A673 (cell line): ENCODE measurements at regions not wholly inside any gene's neighbourhood (a gene's known extent, or its start where the extent isn't known, plus 50 kb on each side); places are given as distances from the start of the nearest gene placed in this dataset.
A peak's percentile ranks its signal among the peaks of the same experiment; 100 is the strongest.

Source experiments
- BruUV-seq: library from RNA; stranded (reverse); fragments of 400-500 nt; replicated peaks from 2 replicates; lab custom pipeline; 2021; lab: Mats Ljungman, UMichigan
- CTCF ChIA-PET: fragments of 300-600 bp; sonication (Branson Sonifier 250); formaldehyde crosslinking; loops from one replicate; lab custom pipeline; 2022; ENCODE audit warnings: antibody characterized with exemption; lab: Charles Lee
- POLR2A ChIA-PET: fragments of 300-600 bp; sonication (Branson Sonifier 250); formaldehyde crosslinking; loops from one replicate; lab custom pipeline; 2022; ENCODE audit warnings: antibody characterized with exemption; ENCODE audit not compliant: low non-redundant PET; lab: Charles Lee
- DNase-seq: peaks from one replicate; pipeline ENCODE4 v3.0.0-alpha.2; 2015; ENCODE audit warnings: low spot score
- H3K27ac ChIP-seq: fragments of 200-600 bp; sonication (generic); 2 replicates; pipeline ENCODE4 v1.5.1; 2016; ENCODE audit warnings: mixed run types, low read depth, mild to moderate bottlenecking, mixed read lengths, antibody characterized with exemption, low read length; ENCODE audit not compliant: poor library complexity, severe bottlenecking
- H3K27me3 ChIP-seq: fragments of 200-600 bp; sonication (generic); replicated peaks from 2 replicates; pipeline ENCODE4 v1.6.1; 2017; ENCODE audit warnings: mixed run types, low read depth, mild to moderate bottlenecking, mixed read lengths, antibody characterized with exemption, low read length; ENCODE audit not compliant: insufficient read depth, poor library complexity
- H3K36me3 ChIP-seq: fragments of 200-600 bp; sonication (generic); 2 replicates; pipeline ENCODE4 v1.6.1; 2016; ENCODE audit warnings: mixed run types, mild to moderate bottlenecking, mixed read lengths, antibody characterized with exemption, low read length; ENCODE audit not compliant: insufficient read depth, poor library complexity, severe bottlenecking
- H3K4me1 ChIP-seq: fragments of 200-600 bp; sonication (generic); 2 replicates; pipeline ENCODE4 v1.6.1; 2017; ENCODE audit warnings: mixed run types, mild to moderate bottlenecking, mixed read lengths, antibody characterized with exemption, low read length; ENCODE audit not compliant: insufficient read depth, poor library complexity, severe bottlenecking
- H3K4me3 ChIP-seq: fragments of 200-600 bp; sonication (generic); 2 replicates; pipeline ENCODE4 v1.5.1; 2016; ENCODE audit warnings: low read depth, mixed run types, mild to moderate bottlenecking, mixed read lengths, low read length; ENCODE audit not compliant: poor library complexity, severe bottlenecking
- H3K9me3 ChIP-seq: fragments of 200-600 bp; sonication (generic); 2 replicates; pipeline ENCODE4 v1.6.1; 2016; ENCODE audit warnings: mixed run types, low read depth, mild to moderate bottlenecking, mixed read lengths, antibody characterized with exemption, low read length; ENCODE audit not compliant: poor library complexity, severe bottlenecking
- EZH2 ChIP-seq: fragments of 200-600 bp; sonication (generic); IDR thresholded peaks from 2 replicates; pipeline ENCODE4 v1.6.1; 2017; ENCODE audit warnings: borderline replicate concordance, low read depth, mild to moderate bottlenecking, mixed read lengths, antibody characterized with exemption, low read length; ENCODE audit not compliant: poor library complexity, severe bottlenecking
- intact Hi-C: fragments of 100-400 bp; cut with micrococcal nuclease; formaldehyde crosslinking; loops from one replicate; pipeline ENCODE4 v1.10.0; 2022; ENCODE audit not compliant: unreplicated experiment
- TF ChIP-seq, protein P1 (sequence below): fragments of 300-800, 200-600 bp; sonication (generic); conservative IDR thresholded peaks from 2 replicates; pipeline ENCODE4 v1.5.1; 2017; ENCODE audit warnings: low read depth, mild to moderate bottlenecking, antibody characterized with exemption, low read length, moderate library complexity, mixed read lengths

DNA sequence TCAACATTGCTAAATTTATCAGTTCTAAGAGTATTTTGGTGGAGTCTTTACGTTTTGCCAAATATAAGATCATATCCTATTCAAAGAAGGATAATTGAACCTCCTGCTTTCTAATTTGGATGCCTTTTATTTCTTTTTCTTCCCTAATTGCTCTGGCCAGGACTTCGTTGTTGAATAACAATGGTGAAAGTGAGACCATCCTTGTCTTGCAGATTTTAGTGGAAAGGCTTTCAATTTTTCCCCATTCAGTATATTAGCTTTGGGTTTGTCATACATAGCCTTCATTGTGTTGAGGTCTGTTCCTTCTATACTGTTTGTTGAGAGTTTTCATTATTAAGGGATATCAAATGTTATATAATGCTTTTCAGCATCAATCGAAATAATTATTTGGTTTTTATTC lies 1974.2 kb upstream of the ACO1 start:
- BruUV-seq = no TSS peak
- ChIA-PET CTCF (no interaction called here), POLR2A (no interaction called here)
- intact Hi-C loops = no loop called here
- Histone ChIP-seq H3K4me1 (no peaks in the 10 kb centered on the region), H3K36me3 (no peaks in the 10 kb centered on the region), H3K27ac (no peak overlapping the region), H3K9me3 (no peaks in the 10 kb centered on the region), H3K27me3 (no peaks in the 10 kb centered on the region), H3K4me3 (no peak overlapping the region)
- no peak for DNase-seq
- TF ChIP-seq, protein P1, sequence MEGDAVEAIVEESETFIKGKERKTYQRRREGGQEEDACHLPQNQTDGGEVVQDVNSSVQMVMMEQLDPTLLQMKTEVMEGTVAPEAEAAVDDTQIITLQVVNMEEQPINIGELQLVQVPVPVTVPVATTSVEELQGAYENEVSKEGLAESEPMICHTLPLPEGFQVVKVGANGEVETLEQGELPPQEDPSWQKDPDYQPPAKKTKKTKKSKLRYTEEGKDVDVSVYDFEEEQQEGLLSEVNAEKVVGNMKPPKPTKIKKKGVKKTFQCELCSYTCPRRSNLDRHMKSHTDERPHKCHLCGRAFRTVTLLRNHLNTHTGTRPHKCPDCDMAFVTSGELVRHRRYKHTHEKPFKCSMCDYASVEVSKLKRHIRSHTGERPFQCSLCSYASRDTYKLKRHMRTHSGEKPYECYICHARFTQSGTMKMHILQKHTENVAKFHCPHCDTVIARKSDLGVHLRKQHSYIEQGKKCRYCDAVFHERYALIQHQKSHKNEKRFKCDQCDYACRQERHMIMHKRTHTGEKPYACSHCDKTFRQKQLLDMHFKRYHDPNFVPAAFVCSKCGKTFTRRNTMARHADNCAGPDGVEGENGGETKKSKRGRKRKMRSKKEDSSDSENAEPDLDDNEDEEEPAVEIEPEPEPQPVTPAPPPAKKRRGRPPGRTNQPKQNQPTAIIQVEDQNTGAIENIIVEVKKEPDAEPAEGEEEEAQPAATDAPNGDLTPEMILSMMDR = no peak
- TF ChIP-seq EZH2 = no peak

DNA sequence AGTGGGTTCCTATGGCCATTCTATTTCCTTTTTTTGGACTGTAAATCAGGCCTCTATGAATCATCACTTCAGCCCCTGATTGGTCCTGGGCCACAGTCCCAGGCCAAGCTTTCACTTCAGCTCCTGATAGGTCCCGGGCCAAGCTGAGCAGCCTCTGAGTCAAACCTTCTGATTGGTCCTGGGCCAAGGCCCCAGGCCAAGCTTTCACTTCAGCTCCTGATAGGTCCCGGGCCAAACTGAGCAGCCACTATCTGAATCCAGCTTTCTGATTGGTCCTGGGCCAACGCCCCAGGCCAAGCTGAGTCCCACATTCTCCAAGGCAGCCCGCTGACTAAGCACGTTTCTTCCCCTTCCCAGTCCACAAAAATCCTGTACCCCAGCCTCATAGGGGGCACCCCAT lies 1972.9 kb upstream of the ACO1 start:
- H3K4me3 ChIP-seq = no peak overlapping the region
- no peaks in the 10 kb centered on the region for H3K4me1 ChIP-seq
- BruUV-seq = no TSS peak
- POLR2A ChIA-PET = no interaction called here
- no peaks in the 10 kb centered on the region for H3K9me3 ChIP-seq
- intact Hi-C loops = no loop called here
- no peak for DNase-seq
- H3K27me3 ChIP-seq = no peaks in the 10 kb centered on the region
- no peak overlapping the region for H3K27ac ChIP-seq
- H3K36me3 ChIP-seq = no peaks in the 10 kb centered on the region
- CTCF ChIA-PET = no interaction called here
- no peak for TF ChIP-seq EZH2
- TF ChIP-seq, protein P1 = no peak

DNA sequence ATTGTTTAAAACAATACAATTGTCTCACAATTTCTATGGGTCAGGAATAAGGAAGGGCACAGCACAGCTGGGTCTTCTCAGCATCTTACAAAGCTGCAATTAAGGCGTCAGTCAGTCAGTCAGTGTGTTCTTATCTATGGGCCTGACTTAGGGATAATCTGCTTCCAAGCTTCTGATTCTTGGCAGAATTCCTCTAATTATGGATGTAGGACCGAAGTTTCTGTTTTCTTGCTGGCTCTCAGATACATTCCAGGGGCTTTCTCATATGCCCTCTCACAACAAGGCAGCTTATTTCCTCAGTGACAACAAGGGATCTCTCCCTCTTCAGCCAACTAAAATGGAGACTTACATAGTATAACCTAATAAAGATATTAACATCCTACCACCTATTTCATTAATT lies 1925.3 kb upstream of the ACO1 start:
- H3K27ac ChIP-seq = no peak overlapping the region

More for the DNA sequence above, 1925.3 kb upstream of the ACO1 start:
- peak; percentile 1 for DNase-seq
- no peaks in the 10 kb centered on the region for H3K27me3 ChIP-seq
- H3K4me3 ChIP-seq = no peak overlapping the region
- H3K36me3 ChIP-seq = no peaks in the 10 kb centered on the region
- no TSS peak for BruUV-seq
- TF ChIP-seq EZH2 = no peak
- TF ChIP-seq, protein P1 = no peak
- no peaks in the 10 kb centered on the region for H3K4me1 ChIP-seq
- H3K9me3 ChIP-seq = no peaks in the 10 kb centered on the region
- intact Hi-C loops = no loop called here
- POLR2A ChIA-PET = no interaction called here
- CTCF ChIA-PET = no interaction called here
